Esophagus (tissue), 2 donors: ENCODE measurements at regions not wholly inside any gene's neighbourhood (a gene's known extent, or its start where the extent isn't known, plus 50 kb on each side); places are given as distances from the start of the nearest gene placed in this dataset.
"Not testable (repeated sequence)": the region's sequence is repeated elsewhere in the genome, so short reads cannot be mapped to it uniquely, and the experiment has no call there.

ENCODE experiments used
- H3K27ac ChIP-seq, 2 donors: one replicate each; pipeline ENCODE4 v1.5.1; 2013; ENCODE audit warnings: low read depth in 2 of 2, mild to moderate bottlenecking in 2 of 2, inconsistent platforms in 1 of 2, low read length in 1 of 2, moderate library complexity in 1 of 2
- H3K27me3 ChIP-seq, 2 donors: one replicate each; pipeline ENCODE4 v1.6.1; 2013; ENCODE audit warnings: low read length in 2 of 2, control low read depth in 1 of 2, mild to moderate bottlenecking in 1 of 2; ENCODE audit not compliant: insufficient read depth in 2 of 2, control insufficient read depth in 1 of 2
- H3K36me3 ChIP-seq, 2 donors: one replicate each; pipeline ENCODE4 v1.6.1; 2013; ENCODE audit warnings: low read length in 1 of 2; ENCODE audit not compliant: control insufficient read depth in 2 of 2, insufficient read depth in 2 of 2
- H3K4me1 ChIP-seq, 2 donors: one replicate each; pipeline ENCODE4 v1.6.1; 2013; ENCODE audit warnings: low read length in 1 of 2; ENCODE audit not compliant: control insufficient read depth in 2 of 2, insufficient read depth in 2 of 2
- H3K4me3 ChIP-seq, 2 donors: one replicate each; pipeline ENCODE4 v1.5.1; 2013; ENCODE audit warnings: low read length in 2 of 2, mild to moderate bottlenecking in 2 of 2, low read depth in 1 of 2, moderate library complexity in 1 of 2
- H3K9me3 ChIP-seq, 2 donors: one replicate each; pipeline ENCODE4 v1.6.1; 2013; ENCODE audit warnings: mild to moderate bottlenecking in 2 of 2, low read depth in 1 of 2, low read length in 1 of 2, moderate library complexity in 1 of 2; ENCODE audit not compliant: control insufficient read depth in 2 of 2, insufficient read depth in 1 of 2
- WGBS, 2 donors: extraction: QIAGEN DNeasy Blood & Tissue Kit; methylation state at CpG; one replicate each; pipeline ENCODE4 v1.1.7; 2013; 5-methylcytosine and 5-hydroxymethylcytosine counted together
- donor health status: healthy with polysubstance abuse.
- donor health status: Bipolar disorder and iron deficiency.

DNA sequence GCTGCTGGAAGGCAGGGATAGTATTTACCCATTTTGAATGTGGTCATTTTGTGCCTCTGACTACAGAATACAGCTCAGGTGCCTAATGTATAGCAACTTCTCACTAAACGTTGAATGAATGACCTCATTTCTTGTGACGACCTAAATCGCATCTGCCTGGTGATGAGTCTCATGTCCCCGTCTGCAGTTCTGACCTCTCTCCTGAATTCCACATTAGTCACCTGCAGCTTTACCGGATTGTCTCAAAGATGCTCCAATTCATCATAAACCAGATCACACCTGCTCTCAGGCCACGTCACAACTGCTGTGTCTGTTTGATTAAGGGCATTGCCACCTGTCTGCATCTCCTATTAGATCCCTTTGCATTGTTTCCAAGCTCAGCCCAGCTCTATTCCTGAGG lies 133.6 kb upstream of the MYT1L start:
- Histone ChIP-seq H3K4me1 (no peaks in the 10 kb centered on the region), H3K36me3 (no peaks in the 10 kb centered on the region), H3K27ac (no peak overlapping the region), H3K27me3 (no peaks in the 10 kb centered on the region), H3K4me3 (no peak overlapping the region), H3K9me3 (peaks cover 0 to 3% of the 10 kb centered on the region in 2 donors)
- WGBS, 2 donors, result 69 to 71% methylated on average over 6 of the region's 6 CpGs

DNA sequence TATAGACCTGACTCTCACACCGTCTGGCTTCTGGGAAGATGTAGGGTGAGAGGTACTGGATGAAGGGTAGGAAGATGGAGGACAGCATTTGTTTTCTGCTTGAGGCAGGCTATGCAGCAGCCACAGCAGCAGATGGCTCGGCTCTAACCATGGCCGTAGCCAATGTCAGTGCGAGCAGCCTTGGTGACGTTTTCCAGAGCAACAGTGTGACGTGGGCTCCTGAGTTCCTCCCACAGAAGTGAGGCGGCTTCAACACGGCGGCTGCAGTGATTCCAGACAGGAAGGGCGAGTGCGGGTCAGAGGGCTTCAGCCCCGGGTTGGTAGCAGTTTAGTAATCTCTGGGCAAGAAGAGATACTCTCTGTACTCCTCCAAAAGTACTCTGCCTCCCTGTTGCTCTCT lies 133.0 kb upstream of the MYT1L start:
- Histone ChIP-seq H3K27me3 (no peaks in the 10 kb centered on the region), H3K27ac (no peak overlapping the region)
- WGBS, 2 donors, result 49 to 58% methylated on average over 12 of the region's 12 CpGs

DNA sequence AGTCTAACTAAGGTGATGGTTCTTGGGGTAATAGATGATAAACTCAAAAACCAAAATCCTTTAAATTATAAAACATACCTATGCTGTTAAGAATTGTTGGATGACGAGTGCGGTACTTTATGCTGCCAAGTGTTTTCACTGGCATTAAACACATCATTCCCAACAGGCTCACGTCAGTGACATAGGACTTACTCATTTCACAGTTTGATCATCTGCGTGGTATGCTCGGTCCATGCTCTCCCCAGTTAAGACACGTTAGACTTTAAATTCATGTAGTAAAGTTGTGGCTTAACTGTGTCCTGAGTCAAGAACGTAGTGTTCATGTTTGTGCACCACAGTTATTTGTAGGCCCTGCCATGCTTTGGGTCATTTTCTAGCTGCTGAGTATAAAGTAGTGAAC lies 125.6 kb upstream of the MYT1L start:
- Histone ChIP-seq H3K4me1 (no peaks in the 10 kb centered on the region), H3K27me3 (no peaks in the 10 kb centered on the region), H3K27ac (no peak overlapping the region), H3K36me3 (no peaks in the 10 kb centered on the region), H3K9me3 (no peaks in the 10 kb centered on the region), H3K4me3 (no peak overlapping the region)
- WGBS, 2 donors, result 65 to 75% methylated on average over 7 of the region's 7 CpGs

More for the DNA sequence above, 133.0 kb upstream of the MYT1L start:
- H3K36me3 ChIP-seq, result no peaks in the 10 kb centered on the region
- no peak overlapping the region for H3K4me3 ChIP-seq
- H3K4me1 ChIP-seq, result no peaks in the 10 kb centered on the region
- peaks cover 0 to 3% of the 10 kb centered on the region in 2 donors for H3K9me3 ChIP-seq

DNA sequence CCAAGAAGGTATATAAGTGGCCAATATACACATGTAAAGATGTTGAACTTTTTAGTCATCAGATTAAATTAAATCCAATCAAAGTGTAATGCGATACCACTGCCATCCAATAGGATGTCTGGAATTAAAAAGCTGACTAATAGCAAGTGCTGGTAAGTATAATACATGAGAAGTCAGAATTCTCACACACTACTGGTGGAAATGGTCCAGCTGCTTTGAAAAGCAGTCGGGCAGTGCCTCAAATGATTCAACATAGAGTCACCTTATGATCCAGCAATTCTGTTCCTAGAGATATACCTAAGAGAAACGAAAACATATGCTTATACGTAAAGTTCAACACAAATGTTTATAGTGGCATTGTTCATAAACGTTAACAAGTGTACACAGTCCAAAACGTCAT lies 124.1 kb upstream of the MYT1L start:
- 62 to 65% methylated on average over 6 of the region's 6 CpGs for WGBS, 2 donors
- H3K9me3 ChIP-seq, result peaks cover 0 to 4% of the 10 kb centered on the region in 2 donors
- no peaks in the 10 kb centered on the region for H3K4me1 ChIP-seq
- H3K36me3 ChIP-seq, result no peaks in the 10 kb centered on the region
- no peaks in the 10 kb centered on the region for H3K27me3 ChIP-seq
- no peak overlapping the region for H3K27ac ChIP-seq
- H3K4me3 ChIP-seq, result no peak overlapping the region

DNA sequence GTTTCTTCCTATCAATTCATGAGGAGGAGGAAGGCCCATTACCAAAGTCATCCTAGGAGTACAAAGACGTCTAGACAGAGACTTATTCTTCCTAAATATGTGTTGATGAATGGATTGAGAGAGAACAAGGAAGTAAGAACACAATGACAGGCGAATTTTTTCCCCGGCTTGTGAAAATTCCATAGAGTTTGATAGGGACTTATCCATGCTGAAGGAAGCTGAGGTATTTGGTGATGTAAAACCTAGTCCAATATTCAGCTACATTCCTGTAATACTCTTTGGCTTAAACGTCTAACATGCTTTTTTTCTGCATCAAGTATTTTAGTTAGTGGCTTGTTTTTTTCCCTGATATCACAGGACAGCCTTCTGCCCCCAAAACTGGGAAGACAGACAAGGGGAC lies 121.9 kb upstream of the MYT1L start:
- no peaks in the 10 kb centered on the region for H3K27me3 ChIP-seq
- H3K9me3 ChIP-seq, result peaks cover 0 to 4% of the 10 kb centered on the region in 2 donors
- 52 to 57% methylated on average over 4 of the region's 4 CpGs for WGBS, 2 donors
- no peaks in the 10 kb centered on the region for H3K4me1 ChIP-seq
- H3K27ac ChIP-seq, result no peak overlapping the region
- H3K4me3 ChIP-seq, result no peak overlapping the region
- no peaks in the 10 kb centered on the region for H3K36me3 ChIP-seq

DNA sequence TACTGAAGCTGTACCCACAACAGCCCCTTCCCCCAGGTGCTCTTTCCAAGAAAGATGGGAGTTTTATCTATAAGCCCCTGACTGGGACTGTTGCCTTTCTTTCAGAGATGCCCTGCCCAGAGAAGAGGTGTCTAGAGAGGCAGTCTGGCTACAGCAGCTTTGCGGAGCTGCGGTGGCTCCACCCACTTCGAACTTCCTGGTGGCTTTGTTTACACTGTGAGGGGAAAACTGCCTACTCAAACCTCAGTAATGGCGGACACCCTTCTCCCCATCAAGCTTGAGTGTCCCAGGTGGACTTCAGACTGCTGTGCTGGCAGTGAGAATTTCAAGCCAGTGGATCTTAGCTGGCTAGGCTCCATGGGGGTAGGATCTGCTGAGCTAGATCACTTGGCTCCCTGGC lies 120.2 kb upstream of the MYT1L start:
- not testable (repeated sequence) for H3K27me3 ChIP-seq, H3K36me3 ChIP-seq, H3K27ac ChIP-seq, H3K4me3 ChIP-seq, H3K9me3 ChIP-seq, H3K4me1 ChIP-seq
- WGBS, 2 donors, result 68 to 73% methylated on average over 4 of the region's 4 CpGs

DNA sequence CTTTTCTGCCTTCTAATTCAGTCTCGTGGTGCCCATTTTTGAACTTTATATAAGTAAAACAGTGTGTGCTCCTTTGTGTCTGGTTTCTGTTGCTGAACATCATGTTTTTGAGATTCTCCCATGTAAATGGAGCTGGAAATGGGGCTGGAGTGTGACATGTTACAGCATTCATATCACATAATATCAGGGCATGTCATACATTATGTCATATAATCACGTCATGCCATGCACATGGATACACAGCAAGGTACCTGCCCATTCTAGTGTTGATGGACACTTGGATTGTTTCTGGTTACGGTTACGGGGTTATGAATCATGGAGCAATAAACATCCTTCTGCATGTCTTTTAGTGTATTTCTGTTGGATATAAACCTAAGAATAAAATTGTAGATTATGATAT lies 117.1 kb upstream of the MYT1L start:
- Histone ChIP-seq H3K9me3 (peaks cover 0 to 4% of the 10 kb centered on the region in 2 donors), H3K36me3 (no peaks in the 10 kb centered on the region), H3K27ac (no peak overlapping the region), H3K4me1 (no peaks in the 10 kb centered on the region), H3K27me3 (no peaks in the 10 kb centered on the region), H3K4me3 (no peak overlapping the region)
- WGBS, 2 donors, result 73 to 74% methylated on average over 4 of the region's 4 CpGs

DNA sequence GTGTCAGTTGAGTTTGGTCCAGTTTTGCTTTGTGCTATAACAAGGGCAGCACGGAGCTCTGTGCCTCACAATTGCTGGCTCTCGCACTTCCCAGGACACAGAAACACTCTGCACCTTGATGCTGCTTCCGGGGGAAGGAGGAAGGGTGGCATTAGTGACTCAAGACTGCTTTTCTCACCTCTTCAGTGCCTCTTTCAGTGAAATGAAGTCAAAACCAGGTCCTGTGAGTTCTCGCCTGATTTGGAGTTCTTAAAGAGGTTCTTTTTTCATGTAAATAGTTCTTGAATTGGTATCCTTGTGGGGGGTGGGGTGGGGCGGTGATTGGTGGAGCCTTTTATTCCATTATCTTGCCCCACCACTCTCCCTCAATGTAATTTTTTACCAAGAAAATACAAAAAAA lies 91.5 kb upstream of the MYT1L start:
- Histone ChIP-seq H3K4me1 (no peaks in the 10 kb centered on the region), H3K27ac (no peak overlapping the region), H3K27me3 (no peaks in the 10 kb centered on the region), H3K9me3 (peaks cover 0 to 2% of the 10 kb centered on the region in 2 donors), H3K36me3 (no peaks in the 10 kb centered on the region), H3K4me3 (no peak overlapping the region)
- 56 to 66% methylated on average over 5 of the region's 5 CpGs for WGBS, 2 donors

DNA sequence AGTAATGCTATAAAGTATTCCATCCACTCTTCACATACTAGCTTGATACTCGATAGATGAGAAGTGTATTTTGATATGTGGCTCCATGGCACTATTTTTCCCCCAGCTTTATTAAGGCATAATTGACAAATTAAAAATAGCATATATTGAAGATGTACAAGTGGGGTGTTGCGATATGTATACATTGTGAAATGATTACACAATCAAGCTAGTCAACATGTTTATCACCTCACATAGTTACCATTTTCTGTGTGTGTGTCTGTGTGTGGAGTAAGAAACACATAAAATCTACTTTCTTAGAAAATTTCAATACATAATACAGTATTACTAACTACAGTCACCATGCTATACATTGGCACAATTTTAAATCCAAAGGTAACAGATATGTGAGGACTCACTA lies 82.5 kb upstream of the MYT1L start:
- H3K9me3 ChIP-seq, result no peaks in the 10 kb centered on the region
- H3K4me3 ChIP-seq, result no peak overlapping the region
- H3K27me3 ChIP-seq, result no peaks in the 10 kb centered on the region
- H3K36me3 ChIP-seq, result no peaks in the 10 kb centered on the region
- H3K27ac ChIP-seq, result no peak overlapping the region
- 88 to 90% methylated on average over 2 of the region's 2 CpGs for WGBS, 2 donors
- no peaks in the 10 kb centered on the region for H3K4me1 ChIP-seq

DNA sequence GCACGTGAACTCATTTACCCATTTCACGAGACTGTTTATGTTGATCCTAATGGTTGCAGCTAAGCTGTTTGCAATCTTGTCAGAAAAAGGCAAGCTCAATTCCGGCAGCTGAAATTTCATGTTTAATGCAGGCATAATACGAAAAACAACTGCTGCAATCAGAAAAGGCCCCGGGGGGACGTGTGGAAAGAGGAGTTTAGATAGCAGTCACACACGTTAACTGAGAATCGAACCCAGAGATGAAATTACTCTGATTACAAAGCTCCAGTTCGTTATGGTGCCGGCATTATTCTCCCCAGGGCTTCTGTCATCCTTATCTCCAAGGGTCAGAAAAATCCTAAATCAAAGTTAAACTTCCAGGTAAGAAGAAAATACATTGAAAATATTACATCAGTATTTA lies 79.9 kb upstream of the MYT1L start:
- WGBS, 2 donors, result 66 to 73% methylated on average over 10 of the region's 10 CpGs
- H3K36me3 ChIP-seq, result no peaks in the 10 kb centered on the region
- H3K9me3 ChIP-seq, result no peaks in the 10 kb centered on the region
- no peak overlapping the region for H3K27ac ChIP-seq
- H3K4me1 ChIP-seq, result no peaks in the 10 kb centered on the region
- no peaks in the 10 kb centered on the region for H3K27me3 ChIP-seq
- H3K4me3 ChIP-seq, result no peak overlapping the region
